Testis (tissue), 2 donors: ENCODE measurements at regions not wholly inside any gene's neighbourhood (a gene's known extent, or its start where the extent isn't known, plus 50 kb on each side); places are given as distances from the start of the nearest gene placed in this dataset.

Experiments
- CTCF ChIP-seq, 3 experiments: fragments of 450-650 bp in 2 of 3; fragments of 200-600 bp in 1 of 3; sonication (generic) in 1 of 3; IDR thresholded peaks; one replicate each; pipeline ENCODE4 v1.5.1; 2016 to 2019; ENCODE audit warnings: antibody characterized with exemption in 3 of 3, mild to moderate bottlenecking in 2 of 3, moderate library complexity in 1 of 3
- POLR2A ChIP-seq: fragments of 450-650 bp; IDR thresholded peaks from one replicate; pipeline ENCODE4 v1.6.1; 2017; ENCODE audit warnings: antibody characterized with exemption, mild to moderate bottlenecking, moderate library complexity

DNA sequence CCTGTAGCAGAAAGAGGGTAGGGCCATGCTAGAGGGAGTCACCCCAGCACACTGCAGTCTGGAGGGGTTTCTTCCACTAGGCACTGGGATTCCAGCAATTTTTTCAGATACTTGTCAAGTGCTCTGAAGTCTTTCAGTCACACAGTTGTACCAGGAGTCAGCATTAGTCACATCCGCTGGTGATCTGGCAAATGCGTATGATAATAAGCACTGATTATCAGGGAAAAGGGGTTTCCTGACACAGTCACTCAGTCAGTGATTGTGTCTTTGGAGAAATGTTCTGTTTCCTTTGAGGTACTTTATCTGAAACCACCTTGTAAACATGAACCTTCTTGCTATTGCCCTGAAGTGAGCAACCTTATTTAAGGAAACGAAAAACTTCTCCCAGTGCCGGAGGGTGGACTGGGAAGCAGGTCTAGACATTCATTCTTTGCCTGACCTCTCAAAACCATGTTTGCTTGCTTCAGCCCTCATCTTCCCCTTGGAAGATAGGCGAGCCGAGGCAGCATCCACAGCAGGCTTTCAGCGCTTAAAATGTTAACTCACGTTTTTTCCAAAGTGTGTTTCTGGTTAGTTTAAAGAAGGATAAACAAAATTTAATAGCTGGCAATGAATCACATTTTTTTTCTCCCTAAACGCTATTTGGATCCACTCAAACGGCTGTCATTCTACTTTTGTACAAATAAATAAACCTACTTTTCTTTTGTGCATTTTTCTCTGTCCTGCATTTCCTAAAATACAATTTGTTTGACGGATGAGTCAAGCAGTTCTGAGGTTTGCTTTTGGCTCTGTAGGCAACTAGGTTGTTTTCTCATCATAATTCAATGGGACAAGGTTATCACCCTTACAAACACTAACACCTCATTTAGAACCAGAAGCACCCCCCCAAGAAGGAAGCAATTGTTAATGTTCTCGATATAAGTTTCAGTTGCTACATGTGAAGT, 77.7 kb downstream of the FOXD1 start:
- no peak for TF ChIP-seq CTCF (IDR thresholded peaks at IDR 0.05)
- TF ChIP-seq POLR2A = no peak
